HEK293 (cell line): ENCODE measurements at regions not wholly inside any gene's neighbourhood (a gene's known extent, or its start where the extent isn't known, plus 50 kb on each side); places are given as distances from the start of the nearest gene placed in this dataset.
A peak's percentile ranks its signal among the peaks of the same experiment; 100 is the strongest.

Experiments
- CTCF ChIA-PET: fragments of 350-600 bp; formaldehyde crosslinking; extraction: SDS; loops from one replicate; lab custom pipeline; 2021; ENCODE audit warnings: antibody characterized with exemption; lab: Yijun Ruan, JAX
- POLR2A ChIA-PET: fragments of 300-600 bp; formaldehyde crosslinking; extraction: SDS; loops from one replicate; lab custom pipeline; 2020; ENCODE audit warnings: antibody characterized with exemption, inconsistent platforms; lab: Yijun Ruan, JAX
- H3K27ac ChIP-seq: fragments of 200-500 bp; sonication (Bioruptor generic); 2 replicates; pipeline ENCODE4 v1.5.1; 2014; ENCODE audit warnings: low read depth, low read length, control low read depth, inconsistent platforms; ENCODE audit errors: extremely low read depth
- H3K36me3 ChIP-seq, 2 experiments: fragments of 200-500 bp in 1 of 2; sonication (Bioruptor generic) in 1 of 2; 1 replicate in 1 of 2; 2 replicates in 1 of 2; pipeline ENCODE4 v1.5.1; 2014 to 2017; ENCODE audit warnings: inconsistent platforms in 2 of 2, low read length in 2 of 2; ENCODE audit not compliant: control insufficient read depth in 2 of 2, insufficient read depth in 1 of 2
- H3K4me1 ChIP-seq: fragments of 200-500 bp; sonication (Bioruptor generic); 2 replicates; pipeline ENCODE4 v1.5.1; 2014; ENCODE audit warnings: mild to moderate bottlenecking, low read length, inconsistent platforms; ENCODE audit not compliant: control insufficient read depth, insufficient read depth
- H3K4me3 ChIP-seq: 2 replicates; pipeline ENCODE4 v1.5.1; 2011; ENCODE audit warnings: low read depth, mild to moderate bottlenecking, control low read depth, low read length, moderate library complexity
- H3K9me3 ChIP-seq: fragments of 200-500 bp; sonication (Bioruptor generic); 2 replicates; pipeline ENCODE4 v1.5.1; 2014; ENCODE audit warnings: low read depth, low read length, inconsistent platforms; ENCODE audit not compliant: control insufficient read depth, insufficient read depth
- EGR2 ChIP-seq: fragments of 450-650 bp; formaldehyde crosslinking; IDR thresholded peaks from 2 replicates; pipeline ENCODE4 v1.5.1; 2016; ENCODE audit warnings: low read depth, missing biosample characterization, missing genetic modification characterization
- GLI2 ChIP-seq: fragments of 450-650 bp; formaldehyde crosslinking; IDR thresholded peaks from 2 replicates; pipeline ENCODE4; 2017; ENCODE audit warnings: missing biosample characterization, missing genetic modification characterization, low read depth, borderline replicate concordance
- KLF16 ChIP-seq: fragments of 450-650 bp; formaldehyde crosslinking; IDR thresholded peaks from 2 replicates; pipeline ENCODE4 v1.5.1; 2017; ENCODE audit warnings: missing biosample characterization, missing genetic modification characterization
- ZEB2 ChIP-seq: fragments of 450-650 bp; formaldehyde crosslinking; IDR thresholded peaks from 2 replicates; pipeline ENCODE4 v1.5.1; 2016; ENCODE audit warnings: missing biosample characterization, missing genetic modification characterization
- ZFHX2 ChIP-seq: fragments of 450-650 bp; formaldehyde crosslinking; conservative IDR thresholded peaks from 2 replicates; pipeline ENCODE4 v1.5.1; 2016; ENCODE audit warnings: missing biosample characterization, missing genetic modification characterization
- ZFP69B ChIP-seq: fragments of 450-650 bp; formaldehyde crosslinking; IDR thresholded peaks from 2 replicates; pipeline ENCODE4 v1.5.1; 2016; ENCODE audit warnings: missing biosample characterization, missing genetic modification characterization
- ZNF112 ChIP-seq: fragments of 450-650 bp; formaldehyde crosslinking; IDR thresholded peaks from 2 replicates; pipeline ENCODE4 v1.5.0; 2017; ENCODE audit warnings: missing biosample characterization, missing genetic modification characterization
- ZNF121 ChIP-seq: fragments of 450-650 bp; formaldehyde crosslinking; IDR thresholded peaks from 2 replicates; pipeline ENCODE4 v1.5.1; 2016; ENCODE audit warnings: missing biosample characterization, missing genetic modification characterization
- ZNF140 ChIP-seq: fragments of 450-650 bp; formaldehyde crosslinking; IDR thresholded peaks from 2 replicates; pipeline ENCODE4 v1.5.1; 2016; ENCODE audit warnings: missing biosample characterization, missing genetic modification characterization
- ZNF302 ChIP-seq: fragments of 450-650 bp; formaldehyde crosslinking; IDR thresholded peaks from 2 replicates; pipeline ENCODE4 v1.5.1; 2016; ENCODE audit warnings: missing biosample characterization, missing genetic modification characterization, low read depth
- ZNF341 ChIP-seq: fragments of 450-650 bp; formaldehyde crosslinking; IDR thresholded peaks from 2 replicates; pipeline ENCODE4; 2016; ENCODE audit warnings: low read depth, missing biosample characterization, missing genetic modification characterization
- ZNF350 ChIP-seq: fragments of 450-650 bp; formaldehyde crosslinking; IDR thresholded peaks from 2 replicates; pipeline ENCODE4 v1.5.0; 2017; ENCODE audit warnings: missing biosample characterization, mild to moderate bottlenecking, missing genetic modification characterization
- ZNF404 ChIP-seq: fragments of 450-650 bp; formaldehyde crosslinking; IDR thresholded peaks from 2 replicates; pipeline ENCODE4 v1.5.1; 2017; ENCODE audit warnings: missing biosample characterization, missing genetic modification characterization
- ZNF423 ChIP-seq: fragments of 450-650 bp; formaldehyde crosslinking; IDR thresholded peaks from 2 replicates; pipeline ENCODE4 v1.5.1; 2016; ENCODE audit warnings: missing biosample characterization, missing genetic modification characterization
- ZNF560 ChIP-seq: fragments of 450-650 bp; formaldehyde crosslinking; IDR thresholded peaks from 2 replicates; pipeline ENCODE4 v1.5.1; 2017; ENCODE audit warnings: missing biosample characterization, missing genetic modification characterization, borderline replicate concordance
- ZNF626 ChIP-seq: fragments of 450-650 bp; sonication (Bioruptor Pico); formaldehyde crosslinking; IDR thresholded peaks from 2 replicates; pipeline ENCODE4 v1.5.1; 2018; ENCODE audit warnings: missing biosample characterization, missing genetic modification characterization, inconsistent platforms
- ZNF654 ChIP-seq: fragments of 450-650 bp; formaldehyde crosslinking; IDR thresholded peaks from 2 replicates; pipeline ENCODE4 v1.5.1; 2016; ENCODE audit warnings: low read depth, missing biosample characterization, missing genetic modification characterization
- ZNF670 ChIP-seq: fragments of 450-650 bp; formaldehyde crosslinking; IDR thresholded peaks from 2 replicates; pipeline ENCODE4 v1.5.1; 2016; ENCODE audit warnings: missing biosample characterization, missing genetic modification characterization, low read depth
- ZNF776 ChIP-seq: fragments of 450-650 bp; formaldehyde crosslinking; IDR thresholded peaks from 2 replicates; pipeline ENCODE4 v1.5.0; 2017; ENCODE audit warnings: missing biosample characterization, missing genetic modification characterization, borderline replicate concordance
- ZNF792 ChIP-seq: fragments of 450-650 bp; formaldehyde crosslinking; IDR thresholded peaks from 2 replicates; pipeline ENCODE4 v1.5.1; 2016; ENCODE audit warnings: missing biosample characterization, missing genetic modification characterization
- TF ChIP-seq, protein P1 (sequence below): fragments of 450-650 bp; formaldehyde crosslinking; IDR thresholded peaks from 2 replicates; pipeline ENCODE4 v1.5.1; 2016; ENCODE audit warnings: missing biosample characterization, missing genetic modification characterization
- TF ChIP-seq, protein P2 (sequence below): fragments of 450-650 bp; formaldehyde crosslinking; IDR thresholded peaks from 2 replicates; pipeline ENCODE4; 2016; ENCODE audit warnings: missing biosample characterization, missing genetic modification characterization
- TF ChIP-seq, protein P3 (sequence below): fragments of 450-650 bp; formaldehyde crosslinking; IDR thresholded peaks from 2 replicates; pipeline ENCODE4 v1.5.1; 2017; ENCODE audit warnings: missing biosample characterization, missing genetic modification characterization
- TF ChIP-seq, protein P4 (sequence below): fragments of 450-650 bp; formaldehyde crosslinking; IDR thresholded peaks from 2 replicates; pipeline ENCODE4 v1.5.1; 2016; ENCODE audit warnings: missing biosample characterization, missing genetic modification characterization

DNA sequence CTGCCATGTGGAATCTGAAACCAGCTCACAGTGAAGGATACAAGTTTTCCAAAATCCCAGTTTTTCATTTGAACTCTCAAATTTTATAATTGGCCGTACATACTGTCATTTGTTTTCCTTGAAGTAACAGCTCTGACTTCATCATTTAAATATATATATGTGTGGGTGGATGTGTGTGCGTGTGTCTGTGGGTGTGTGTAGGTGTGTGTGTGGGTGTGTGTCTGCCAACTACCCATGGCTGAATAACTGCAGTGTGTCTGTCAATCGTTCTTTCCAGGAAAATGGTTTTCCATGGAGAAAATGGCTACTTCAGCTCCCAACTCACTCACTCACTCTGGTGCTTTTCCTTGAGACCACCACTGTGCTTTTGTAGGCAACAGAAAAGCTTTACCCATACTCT lies 169.0 kb downstream of the PLPP3 start:
- CTCF ChIA-PET: interaction anchor here (0.9 to 1.7 kb wide), 4 partner anchors 10 to 175 kb away, joined by 4 to 5 read pairs (median 4); no protein-coding TSS in a partner anchor
- Histone ChIP-seq H3K9me3 (no peaks in the 10 kb centered on the region), H3K4me3 (no peak overlapping the region), H3K27ac (no peak overlapping the region), H3K36me3 (no peaks in the 10 kb centered on the region), H3K4me1 (peaks cover 9% of the 10 kb centered on the region; the same call in 1 of the 2 replicates)
- POLR2A ChIA-PET: interaction anchor here (0.6 kb wide), 1 partner anchor 88 kb away, joined by 3 read pairs; no protein-coding TSS in a partner anchor
- TF ChIP-seq EGR2 (tag by site-specific recombination) (peak; percentile 94), ZNF121 (tag by site-specific recombination) (no peak), ZFHX2 (tag by site-specific recombination) (peak; percentile 83)

DNA sequence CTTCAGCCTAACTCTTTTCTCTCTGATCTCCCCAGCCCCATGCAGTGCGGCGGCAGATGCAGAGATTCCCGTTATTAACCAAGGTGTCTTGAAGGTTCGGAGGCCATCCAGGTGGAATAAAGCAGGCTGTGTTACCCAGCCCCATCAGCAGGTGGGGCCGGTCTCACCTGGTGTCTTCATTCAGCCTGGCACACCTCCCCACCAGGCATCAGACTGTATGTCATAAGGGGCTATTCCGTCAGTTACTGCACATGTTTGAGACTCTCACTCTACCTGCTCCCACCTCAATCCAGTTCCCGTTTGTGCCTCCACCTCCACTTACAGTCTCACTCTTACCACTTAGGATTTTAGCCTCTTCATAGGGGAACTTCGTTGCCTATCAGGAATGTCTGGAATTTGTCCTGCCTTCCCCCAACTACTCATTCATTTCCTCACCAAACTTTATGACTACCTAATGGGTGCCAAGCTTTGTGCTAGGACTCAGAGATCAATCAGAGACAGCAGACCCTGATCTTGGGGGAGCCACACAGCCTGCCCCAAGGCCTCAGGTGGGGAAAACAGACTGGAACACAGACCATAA lies 170.2 kb downstream of the PLPP3 start:
- Histone ChIP-seq H3K9me3 (no peaks in the 10 kb centered on the region), H3K4me1 (0 out of 2 replicates have a peak, but pooled peaks cover 4% of the 10 kb centered on the region), H3K27ac (no peak overlapping the region), H3K4me3 (no peak overlapping the region), H3K36me3 (no peaks in the 10 kb centered on the region)
- peak; percentile 27; the same call in 1 of the 2 replicates for TF ChIP-seq ZNF341 (tag by site-specific recombination)
- no peak for TF ChIP-seq ZNF792 (tag by site-specific recombination)
- peak; percentile 10; the same call in 1 of the 2 replicates for TF ChIP-seq ZNF654 (tag by site-specific recombination)
- TF ChIP-seq ZNF140 (tag by site-specific recombination): no peak
- no peak for TF ChIP-seq ZEB2 (tag by site-specific recombination)
- CTCF ChIA-PET: interaction anchor here (0.6 to 1.7 kb wide), 5 partner anchors 13 to 933 kb away, joined by 3 to 5 read pairs (median 3); no protein-coding TSS in a partner anchor
- POLR2A ChIA-PET: no interaction called here

DNA sequence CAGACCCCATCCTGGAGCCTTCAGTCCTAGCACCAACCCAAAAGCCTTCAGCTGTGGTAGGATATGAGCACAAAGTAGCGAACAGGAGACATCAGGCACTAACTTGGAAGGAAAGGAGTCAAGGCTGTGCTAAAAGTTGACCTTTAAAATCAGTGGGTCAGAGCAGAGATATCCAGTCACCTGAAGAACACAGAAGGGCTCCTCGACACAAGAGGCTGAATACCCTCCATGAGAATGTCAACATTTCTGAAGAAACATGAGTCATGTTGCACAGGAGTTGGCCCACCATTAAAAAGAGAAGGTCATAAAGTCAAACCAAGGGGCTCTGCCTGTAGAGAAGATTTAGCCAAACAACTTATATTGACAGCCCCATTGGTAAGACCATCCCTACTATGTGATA lies 172.5 kb downstream of the PLPP3 start:
- Histone ChIP-seq H3K4me3 (no peak overlapping the region), H3K4me1 (no peaks in the 10 kb centered on the region), H3K27ac (no peak overlapping the region), H3K9me3 (no peaks in the 10 kb centered on the region), H3K36me3 (no peaks in the 10 kb centered on the region)
- TF ChIP-seq ZNF560: no peak
- TF ChIP-seq, protein P1, sequence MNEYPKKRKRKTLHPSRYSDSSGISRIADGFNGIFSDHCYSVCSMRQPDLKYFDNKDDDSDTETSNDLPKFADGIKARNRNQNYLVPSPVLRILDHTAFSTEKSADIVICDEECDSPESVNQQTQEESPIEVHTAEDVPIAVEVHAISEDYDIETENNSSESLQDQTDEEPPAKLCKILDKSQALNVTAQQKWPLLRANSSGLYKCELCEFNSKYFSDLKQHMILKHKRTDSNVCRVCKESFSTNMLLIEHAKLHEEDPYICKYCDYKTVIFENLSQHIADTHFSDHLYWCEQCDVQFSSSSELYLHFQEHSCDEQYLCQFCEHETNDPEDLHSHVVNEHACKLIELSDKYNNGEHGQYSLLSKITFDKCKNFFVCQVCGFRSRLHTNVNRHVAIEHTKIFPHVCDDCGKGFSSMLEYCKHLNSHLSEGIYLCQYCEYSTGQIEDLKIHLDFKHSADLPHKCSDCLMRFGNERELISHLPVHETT (tag by site-specific recombination): no peak
- no peak for TF ChIP-seq ZNF626 (tag by site-specific recombination)
- no peak for TF ChIP-seq ZNF302 (tag by site-specific recombination)
- TF ChIP-seq, protein P2, sequence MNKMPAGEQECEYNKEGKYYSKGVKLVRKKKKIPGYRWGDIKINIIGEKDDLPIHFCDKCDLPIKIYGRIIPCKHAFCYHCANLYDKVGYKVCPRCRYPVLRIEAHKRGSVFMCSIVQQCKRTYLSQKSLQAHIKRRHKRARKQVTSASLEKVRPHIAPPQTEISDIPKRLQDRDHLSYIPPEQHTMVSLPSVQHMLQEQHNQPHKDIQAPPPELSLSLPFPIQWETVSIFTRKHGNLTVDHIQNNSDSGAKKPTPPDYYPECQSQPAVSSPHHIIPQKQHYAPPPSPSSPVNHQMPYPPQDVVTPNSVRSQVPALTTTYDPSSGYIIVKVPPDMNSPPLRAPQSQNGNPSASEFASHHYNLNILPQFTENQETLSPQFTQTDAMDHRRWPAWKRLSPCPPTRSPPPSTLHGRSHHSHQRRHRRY: no peak
- TF ChIP-seq GLI2 (tag by site-specific recombination): no peak
- ChIA-PET POLR2A (no interaction called here), CTCF (no interaction called here)

DNA sequence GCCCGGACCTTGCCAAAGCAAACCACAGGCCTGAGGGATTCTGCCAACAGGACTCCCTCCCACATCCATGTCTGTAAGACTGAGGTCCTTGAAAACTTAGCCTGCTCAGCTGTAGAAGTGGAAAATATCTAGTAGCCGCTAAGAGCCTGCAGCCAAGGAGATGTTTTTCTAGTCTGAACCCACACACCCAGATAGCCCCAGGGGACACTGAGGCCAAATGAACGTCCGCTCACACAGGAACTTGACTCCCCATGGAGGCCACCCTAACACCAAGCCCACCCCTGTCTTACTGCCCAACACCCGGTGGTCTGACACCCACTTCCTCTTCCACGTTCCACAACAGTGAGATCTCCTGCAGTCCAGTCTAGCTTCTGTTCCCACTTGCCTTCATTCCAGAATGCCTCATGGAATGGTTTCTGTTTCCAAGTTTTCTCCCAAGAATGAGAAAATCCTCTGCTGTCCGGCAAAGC lies 174.8 kb downstream of the PLPP3 start:
- ChIA-PET POLR2A (no interaction called here), CTCF (no interaction called here)
- no peaks in the 10 kb centered on the region for H3K4me1 ChIP-seq
- no peak overlapping the region for H3K27ac ChIP-seq
- H3K9me3 ChIP-seq: no peaks in the 10 kb centered on the region
- no peak overlapping the region for H3K4me3 ChIP-seq
- no peaks in the 10 kb centered on the region for H3K36me3 ChIP-seq
- TF ChIP-seq ZNF350 (tag by site-specific recombination): no peak
- no peak for TF ChIP-seq ZNF776
- TF ChIP-seq ZNF404 (tag by site-specific recombination): no peak
- TF ChIP-seq ZNF423: no peak
- TF ChIP-seq ZNF670 (tag by site-specific recombination): no peak
- TF ChIP-seq ZNF112 (tag by site-specific recombination): no peak
- TF ChIP-seq, protein P3, sequence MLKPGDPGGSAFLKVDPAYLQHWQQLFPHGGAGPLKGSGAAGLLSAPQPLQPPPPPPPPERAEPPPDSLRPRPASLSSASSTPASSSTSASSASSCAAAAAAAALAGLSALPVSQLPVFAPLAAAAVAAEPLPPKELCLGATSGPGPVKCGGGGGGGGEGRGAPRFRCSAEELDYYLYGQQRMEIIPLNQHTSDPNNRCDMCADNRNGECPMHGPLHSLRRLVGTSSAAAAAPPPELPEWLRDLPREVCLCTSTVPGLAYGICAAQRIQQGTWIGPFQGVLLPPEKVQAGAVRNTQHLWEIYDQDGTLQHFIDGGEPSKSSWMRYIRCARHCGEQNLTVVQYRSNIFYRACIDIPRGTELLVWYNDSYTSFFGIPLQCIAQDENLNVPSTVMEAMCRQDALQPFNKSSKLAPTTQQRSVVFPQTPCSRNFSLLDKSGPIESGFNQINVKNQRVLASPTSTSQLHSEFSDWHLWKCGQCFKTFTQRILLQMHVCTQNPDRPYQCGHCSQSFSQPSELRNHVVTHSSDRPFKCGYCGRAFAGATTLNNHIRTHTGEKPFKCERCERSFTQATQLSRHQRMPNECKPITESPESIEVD (tag by site-specific recombination): no peak
- no peak for TF ChIP-seq KLF16 (tag by site-specific recombination)
- no peak for TF ChIP-seq ZFP69B (tag by site-specific recombination)
- TF ChIP-seq, protein P4, sequence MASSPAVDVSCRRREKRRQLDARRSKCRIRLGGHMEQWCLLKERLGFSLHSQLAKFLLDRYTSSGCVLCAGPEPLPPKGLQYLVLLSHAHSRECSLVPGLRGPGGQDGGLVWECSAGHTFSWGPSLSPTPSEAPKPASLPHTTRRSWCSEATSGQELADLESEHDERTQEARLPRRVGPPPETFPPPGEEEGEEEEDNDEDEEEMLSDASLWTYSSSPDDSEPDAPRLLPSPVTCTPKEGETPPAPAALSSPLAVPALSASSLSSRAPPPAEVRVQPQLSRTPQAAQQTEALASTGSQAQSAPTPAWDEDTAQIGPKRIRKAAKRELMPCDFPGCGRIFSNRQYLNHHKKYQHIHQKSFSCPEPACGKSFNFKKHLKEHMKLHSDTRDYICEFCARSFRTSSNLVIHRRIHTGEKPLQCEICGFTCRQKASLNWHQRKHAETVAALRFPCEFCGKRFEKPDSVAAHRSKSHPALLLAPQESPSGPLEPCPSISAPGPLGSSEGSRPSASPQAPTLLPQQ (tag by site-specific recombination): no peak
